ENCODE measurements at regions not wholly inside any gene's neighbourhood (a gene's known extent, or its start where the extent isn't known, plus 50 kb on each side); places are given as distances from the start of the nearest gene placed in this dataset.

- DNase-seq (ENCODE audit: low read depth in 2 of 2), result no peak
These were observed 916.6 kb upstream of the CELF2 start for GRCh38 chr10:10101106-10101505.

GRCh38 chr10:10110844-10111490 lies 906.7 kb upstream of the CELF2 start:
- DNase-seq (ENCODE audit: low read depth in 2 of 2), result no peak

GRCh38 chr10:10118131-10118530 lies 899.5 kb upstream of the CELF2 start:
- DNase-seq (ENCODE audit: low read depth in 2 of 2), result no peak

- no peak for DNase-seq (ENCODE audit: low read depth in 2 of 2)
These were observed 897.0 kb upstream of the CELF2 start for GRCh38 chr10:10120671-10121070.

- DNase-seq (ENCODE audit: low read depth in 2 of 2), result no peak
These were observed 892.0 kb upstream of the CELF2 start for GRCh38 chr10:10125676-10126075.

- no peak for DNase-seq (ENCODE audit: low read depth in 2 of 2)
These were observed 891.5 kb upstream of the CELF2 start for GRCh38 chr10:10126218-10126617.

- no peak for DNase-seq (ENCODE audit: low read depth in 2 of 2)
These were observed 889.3 kb upstream of the CELF2 start for GRCh38 chr10:10128387-10128786.

- DNase-seq (ENCODE audit: low read depth in 2 of 2), result no peak
These were observed 887.0 kb upstream of the CELF2 start for GRCh38 chr10:10130686-10131085.

- DNase-seq (ENCODE audit: low read depth in 2 of 2), result no peak
These were observed 885.7 kb upstream of the CELF2 start for GRCh38 chr10:10132009-10132408.

GRCh38 chr10:10133281-10133680 lies 884.4 kb upstream of the CELF2 start:
- no peak for DNase-seq (ENCODE audit: low read depth in 2 of 2)

- DNase-seq (ENCODE audit: low read depth in 2 of 2), result no peak
These were observed 879.0 kb upstream of the CELF2 start for GRCh38 chr10:10138685-10139084.

- DNase-seq (ENCODE audit: low read depth in 2 of 2), result no peak
These were observed 875.8 kb upstream of the CELF2 start for GRCh38 chr10:10141782-10142382.

- no peak for DNase-seq (ENCODE audit: low read depth in 2 of 2)
These were observed 871.1 kb upstream of the CELF2 start for GRCh38 chr10:10146604-10147003.

- no peak for DNase-seq (ENCODE audit: low read depth in 2 of 2)
These were observed 867.8 kb upstream of the CELF2 start for GRCh38 chr10:10149899-10150298.

GRCh38 chr10:10156917-10157600 lies 860.6 kb upstream of the CELF2 start:
- DNase-seq (ENCODE audit: low read depth in 2 of 2), result no peak

- no peak for DNase-seq (ENCODE audit: low read depth in 2 of 2)
These were observed 856.8 kb upstream of the CELF2 start for GRCh38 chr10:10160821-10161312.

GRCh38 chr10:10164848-10165247 lies 852.8 kb upstream of the CELF2 start:
- DNase-seq (ENCODE audit: low read depth in 2 of 2), result no peak

GRCh38 chr10:10165415-10165814 lies 852.3 kb upstream of the CELF2 start:
- DNase-seq (ENCODE audit: low read depth in 2 of 2), result no peak

- DNase-seq (ENCODE audit: low read depth in 2 of 2), result no peak
These were observed 839.2 kb upstream of the CELF2 start for GRCh38 chr10:10178476-10178875.

- no peak for DNase-seq (ENCODE audit: low read depth in 2 of 2)
These were observed 823.8 kb upstream of the CELF2 start for GRCh38 chr10:10193848-10194247.

GRCh38 chr10:10196701-10197100 lies 821.0 kb upstream of the CELF2 start:
- DNase-seq (ENCODE audit: low read depth in 2 of 2), result no peak

GRCh38 chr10:10197423-10197822 lies 820.2 kb upstream of the CELF2 start:
- no peak for DNase-seq (ENCODE audit: low read depth in 2 of 2)

- no peak for DNase-seq (ENCODE audit: low read depth in 2 of 2)
These were observed 819.3 kb upstream of the CELF2 start for GRCh38 chr10:10198363-10198762.
